HCT116 (cell line): ENCODE measurements at regions not wholly inside any gene's neighbourhood (a gene's known extent, or its start where the extent isn't known, plus 50 kb on each side); places are given as distances from the start of the nearest gene placed in this dataset.

Experiments used
- ATAC-seq: fragments of 200-7000 bp; cut with Tn5 transposase; 2 replicates; pipeline ENCODE4 v1.9.1; 2020; ENCODE audit warnings: mild to moderate bottlenecking, moderate library complexity
- BruUV-seq: library from RNA; stranded (reverse); fragments of 400-500 nt; replicated peaks from 2 replicates; lab custom pipeline; 2021; lab: Mats Ljungman, UMichigan
- CTCF ChIA-PET: fragments of 300-600 bp; sonication (Branson Sonifier 250); formaldehyde crosslinking; loops from one replicate; lab custom pipeline; 2021; ENCODE audit warnings: antibody characterized with exemption; lab: Charles Lee
- POLR2A ChIA-PET: fragments of 300-600, 350-600 bp; sonication (Branson Sonifier 250); formaldehyde crosslinking; loops from one replicate; lab custom pipeline; 2021; ENCODE audit warnings: antibody characterized with exemption; lab: Charles Lee
- RAD21 ChIA-PET, 2 experiments: fragments of 300-600 bp; sonication (Branson Sonifier 250); formaldehyde crosslinking; loops; one replicate each; lab custom pipeline; 2023; ENCODE audit warnings: low total read pairs in 2 of 2; ENCODE audit not compliant: uncharacterized antibody in 2 of 2, unreplicated experiment in 2 of 2, low non-redundant PET in 1 of 2; lab: Charles Lee
- DNase-seq: peaks from one replicate; pipeline ENCODE4 v3.0.0-alpha.2; 2010; ENCODE audit warnings: low read depth, low spot score
- H2AFZ ChIP-seq: fragments of 200-600 bp; shearing (Covaris generic), sonication (generic); 2 replicates; pipeline ENCODE4 v1.6.1; 2017; ENCODE audit warnings: low read depth, mixed run types, mixed read lengths, antibody characterized with exemption, low read length; ENCODE audit not compliant: poor library complexity, severe bottlenecking
- H3K27ac ChIP-seq: 2 replicates; pipeline ENCODE4 v1.5.1; 2012; ENCODE audit warnings: low read depth, low read length
- H3K27me3 ChIP-seq: fragments of 200-600 bp; sonication (generic); 2 replicates; pipeline ENCODE4 v1.6.1; 2016; ENCODE audit warnings: mixed run types, low read length, mixed read lengths; ENCODE audit not compliant: insufficient read depth
- H3K36me3 ChIP-seq, 2 experiments: fragments of 200-500 bp in 1 of 2; fragments of 200-600 bp in 1 of 2; sonication (Bioruptor generic) in 1 of 2; sonication (generic) in 1 of 2; 2 replicates each; pipeline versions ENCODE4 v1.5.1 to v1.6.1; 2014 to 2016; ENCODE audit warnings: low read length in 2 of 2, inconsistent platforms in 1 of 2, mixed read lengths in 1 of 2, mixed run types in 1 of 2; ENCODE audit not compliant: insufficient read depth in 2 of 2, control insufficient read depth in 1 of 2
- H3K4me1 ChIP-seq, 2 experiments: fragments of 200-600 bp in 1 of 2; sonication (generic) in 1 of 2; 2 replicates each; pipeline versions ENCODE4 v1.5.1 to v1.6.1; 2012 to 2017; ENCODE audit warnings: low read length in 2 of 2, inconsistent platforms in 1 of 2, mild to moderate bottlenecking in 1 of 2, mixed read lengths in 1 of 2, mixed run types in 1 of 2, moderate library complexity in 1 of 2; ENCODE audit not compliant: insufficient read depth in 2 of 2, control insufficient read depth in 1 of 2
- H3K4me2 ChIP-seq: fragments of 200-600 bp; sonication (generic); 2 replicates; pipeline ENCODE4 v1.6.1; 2017; ENCODE audit warnings: mixed run types, low read length, mixed read lengths
- H3K4me3 ChIP-seq, 2 experiments: fragments of 200-600 bp in 1 of 2; sonication (generic) in 1 of 2; replicated peaks in 1 of 2; 2 replicates each; pipeline ENCODE4 v1.5.1; 2011 to 2016; ENCODE audit warnings: low read length in 2 of 2, control low read depth in 1 of 2, low read depth in 1 of 2, mild to moderate bottlenecking in 1 of 2, mixed read lengths in 1 of 2, mixed run types in 1 of 2
- H3K79me2 ChIP-seq: fragments of 200-600 bp; sonication (generic); 2 replicates; pipeline ENCODE4 v1.6.1; 2017; ENCODE audit warnings: mild to moderate bottlenecking, mixed run types, low read length, moderate library complexity, mixed read lengths; ENCODE audit not compliant: insufficient read depth
- H3K9ac ChIP-seq: fragments of 200-600 bp; sonication (generic); 2 replicates; pipeline ENCODE4 v1.6.1; 2016; ENCODE audit warnings: low read length, mixed read lengths
- H3K9me2 ChIP-seq: fragments of 200-600 bp; sonication (generic), shearing (Covaris generic); 2 replicates; pipeline ENCODE4 v1.6.1; 2017; ENCODE audit warnings: mixed run types, mild to moderate bottlenecking, moderate library complexity; ENCODE audit not compliant: insufficient read depth
- H3K9me3 ChIP-seq, 2 experiments: fragments of 200-500 bp in 1 of 2; fragments of 200-600 bp in 1 of 2; sonication (Bioruptor generic) in 1 of 2; sonication (generic) in 1 of 2; 2 replicates each; pipeline ENCODE4 v1.6.1; 2014 to 2017; ENCODE audit warnings: low read length in 2 of 2, mixed read lengths in 2 of 2, inconsistent platforms in 1 of 2, low read depth in 1 of 2, mild to moderate bottlenecking in 1 of 2, mixed run types in 1 of 2, moderate library complexity in 1 of 2; ENCODE audit not compliant: control insufficient read depth in 1 of 2, insufficient read depth in 1 of 2
- H4K20me1 ChIP-seq: fragments of 200-600 bp; sonication (generic), shearing (Covaris generic); 2 replicates; pipeline ENCODE4 v1.6.1; 2017; ENCODE audit warnings: mixed run types, mild to moderate bottlenecking, moderate library complexity; ENCODE audit not compliant: insufficient read depth
- CEBPB ChIP-seq: IDR thresholded peaks from 2 replicates; pipeline ENCODE4 v1.6.1; 2012; ENCODE audit warnings: low read depth
- ELF1 ChIP-seq: IDR thresholded peaks from 2 replicates; pipeline ENCODE4 v1.6.1; 2012; ENCODE audit warnings: low read depth, borderline replicate concordance
- EZH2phosphoT487 ChIP-seq: fragments of 200-600 bp; IDR thresholded peaks from 2 replicates; pipeline ENCODE4 v1.6.1; 2018; ENCODE audit warnings: antibody characterized with exemption, borderline replicate concordance
- FOSL1 ChIP-seq: IDR thresholded peaks from 2 replicates; pipeline ENCODE4 v1.6.1; 2012; ENCODE audit warnings: low read depth
- MAX ChIP-seq: IDR thresholded peaks from 2 replicates; pipeline ENCODE4 v1.6.1; 2012
- POLR2A ChIP-seq: IDR thresholded peaks from 2 replicates; pipeline ENCODE4 v1.7.0; 2011; ENCODE audit warnings: borderline replicate concordance; ENCODE audit not compliant: insufficient read depth, insufficient read length; ENCODE audit errors: extremely low read depth
- RAD21 ChIP-seq: IDR thresholded peaks from 2 replicates; pipeline ENCODE4 v1.6.1; 2012; ENCODE audit warnings: low read depth, mild to moderate bottlenecking
- SIN3A ChIP-seq: IDR thresholded peaks from 2 replicates; pipeline ENCODE4 v1.6.1; 2012; ENCODE audit warnings: low read depth
- SP1 ChIP-seq: IDR thresholded peaks from 2 replicates; pipeline ENCODE4 v1.6.1; 2012; ENCODE audit warnings: low read depth
- YY1 ChIP-seq: IDR thresholded peaks from 2 replicates; pipeline ENCODE4 v1.6.1; 2011; ENCODE audit warnings: low read length, low read depth, moderate library complexity, mild to moderate bottlenecking; ENCODE audit not compliant: insufficient replicate concordance; ENCODE audit errors: extremely low read depth
- ZBTB33 ChIP-seq: IDR thresholded peaks from 2 replicates; pipeline ENCODE4 v1.6.1; 2011; ENCODE audit warnings: mild to moderate bottlenecking, low read length, moderate library complexity; ENCODE audit not compliant: insufficient replicate concordance; ENCODE audit errors: extremely low read depth
- ZNF274 ChIP-seq: fragments of 200-500 bp; sonication (Bioruptor generic); IDR thresholded peaks from 2 replicates; pipeline ENCODE4 v1.6.1; 2014; ENCODE audit warnings: mild to moderate bottlenecking, low read depth, low read length, inconsistent platforms
- intact Hi-C: fragments of 100-400 bp; cut with micrococcal nuclease; formaldehyde crosslinking; loops from 2 replicates; pipeline ENCODE4 v1.10.0; 2022

- TF ChIP-seq ZNF274 (no peak), FOSL1 (no peak), RAD21 (no peak), ZBTB33 (no peak), CEBPB (no peak), SIN3A (no peak), MAX (no peak), POLR2A (no peak), EZH2phosphoT487 (no peak), YY1 (no peak), SP1 (no peak), ELF1 (no peak)
- no peak overlapping the region for H2AFZ ChIP-seq
- DNase-seq (no peak), ATAC-seq (no peak)
- H3K9me2 ChIP-seq: no peaks in the 10 kb centered on the region
- no peak overlapping the region for H3K27ac ChIP-seq
- H3K4me2 ChIP-seq: no peak overlapping the region
- intact Hi-C loops: no loop called here
- RAD21 ChIA-PET: no interaction called here
- CTCF ChIA-PET: no interaction called here
- POLR2A ChIA-PET: no interaction called here
- no peaks in the 10 kb centered on the region for H3K79me2 ChIP-seq
- H3K9me3 ChIP-seq: peaks cover 0 to 7% of the 10 kb centered on the region in 2 experiments; a peak in 2 of 4 replicates
- H3K27me3 ChIP-seq: no peaks in the 10 kb centered on the region
- H4K20me1 ChIP-seq: no peaks in the 10 kb centered on the region
- no peak overlapping the region for H3K9ac ChIP-seq
- no TSS peak for BruUV-seq
- no peaks in the 10 kb centered on the region for H3K36me3 ChIP-seq
- H3K4me3 ChIP-seq: no peak overlapping the region
- no peaks in the 10 kb centered on the region for H3K4me1 ChIP-seq
Measured at GRCh38 chr11:115612046-115612730, 108.0 kb upstream of the CADM1 start.
